ENCODE measurements at regions not wholly inside any gene's neighbourhood (a gene's known extent, or its start where the extent isn't known, plus 50 kb on each side); places are given as distances from the start of the nearest gene placed in this dataset.

GRCh38 chr14:98731286-98731685, 540.7 kb downstream of the BCL11B start:
- no TSS peak for BruUV-seq (replicated peaks)
- Histone ChIP-seq H3K27me3 (ENCODE audit: control insufficient read depth in 2 of 2, insufficient read depth in 2 of 2, low read length in 2 of 2) (no peaks in the 10 kb centered on the region), H3K79me2 (ENCODE audit: control insufficient read depth, insufficient read depth, low read length) (no peaks in the 10 kb centered on the region), H3K4me1 (ENCODE audit: control insufficient read depth, extremely low read depth, insufficient read depth, low read length) (no peaks in the 10 kb centered on the region), H2AFZ (ENCODE audit: low read depth, low read length) (no peak overlapping the region), H3K9me1 (replicated peaks; ENCODE audit: control insufficient read depth, extremely low read depth, insufficient read depth, low read length) (no peaks in the 10 kb centered on the region), H3K9me3 (replicated peaks; ENCODE audit: control insufficient read depth, insufficient read depth, low read length) (peaks cover 9% of the 10 kb centered on the region), H3K4me2 (ENCODE audit: insufficient read depth, low read length) (no peak overlapping the region), H3K27ac (ENCODE audit: insufficient read depth, low read depth, low read length) (no peak overlapping the region), H3K9ac (replicated peaks; ENCODE audit: extremely low read depth, insufficient read depth, low read length) (no peak overlapping the region), H4K20me1 (replicated peaks; ENCODE audit: control insufficient read depth, extremely low read depth, insufficient read depth, low read length) (no peaks in the 10 kb centered on the region), H3K36me3 (ENCODE audit: control insufficient read depth in 2 of 2, extremely low read depth in 1 of 2, insufficient read depth in 2 of 2, low read length in 2 of 2) (no peaks in the 10 kb centered on the region), H3K4me3 (replicated peaks in 1 of 3; ENCODE audit: insufficient read depth in 1 of 3, low read depth in 1 of 3, low read length in 3 of 3) (no peak overlapping the region)
- FAIRE-seq = no peak
- dilution Hi-C loops (cut with MboI; ENCODE audit: extremely low pct_ligation_motif_present, low sequenced_read_pairs) = no loop called here
- DNase-seq (ENCODE audit: low read depth, low spot score) = no peak
- no peak for TF ChIP-seq GATA2 (IDR thresholded peaks at IDR 0.05; ENCODE audit: insufficient read depth, insufficient read length, low read depth, low read length)
- TF ChIP-seq EZH2 (IDR thresholded peaks at IDR 0.05; ENCODE audit: borderline replicate concordance, low read depth, low read length, severe bottlenecking) = no peak
- no peak for TF ChIP-seq FOS (IDR thresholded peaks at IDR 0.05; ENCODE audit: borderline replicate concordance, insufficient read depth, low read length)
- no peak for TF ChIP-seq POLR2AphosphoS5 (IDR thresholded peaks at IDR 0.05; ENCODE audit: insufficient read depth, low read depth, low read length)
- no peak for TF ChIP-seq POLR2A (IDR thresholded peaks at IDR 0.05; ENCODE audit: low read depth, low read length)
- no peak for TF ChIP-seq MYC (IDR thresholded peaks at IDR 0.05; ENCODE audit: low read depth, low read length)
- TF ChIP-seq, protein P1, sequence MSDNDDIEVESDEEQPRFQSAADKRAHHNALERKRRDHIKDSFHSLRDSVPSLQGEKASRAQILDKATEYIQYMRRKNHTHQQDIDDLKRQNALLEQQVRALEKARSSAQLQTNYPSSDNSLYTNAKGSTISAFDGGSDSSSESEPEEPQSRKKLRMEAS (IDR thresholded peaks at IDR 0.05; ENCODE audit: insufficient read depth, insufficient read length) = no peak
- TF ChIP-seq JUN (IDR thresholded peaks at IDR 0.05; ENCODE audit: borderline replicate concordance, insufficient read depth, insufficient read length, low read depth) = no peak
- TF ChIP-seq CTCF (IDR thresholded peaks at IDR 0.05; ENCODE audit: extremely low read depth in 1 of 2, insufficient read depth in 1 of 2, low read depth in 1 of 2, low read length in 2 of 2) = no peak
- intact Hi-C loops (cut with micrococcal nuclease) = no loop called here
- ChIA-PET POLR2A (no interaction called here), CTCF (no interaction called here)
